Common myeloid progenitor, CD34-positive (primary cell): ENCODE measurements at regions not wholly inside any gene's neighbourhood (a gene's known extent, or its start where the extent isn't known, plus 50 kb on each side); places are given as distances from the start of the nearest gene placed in this dataset.
"Not testable (repeated sequence)": the region's sequence is repeated elsewhere in the genome, so short reads cannot be mapped to it uniquely, and the experiment has no call there.

Source experiments
- CTCF ChIA-PET: fragments of 350-600 bp; sonication (Branson Sonifier 250); formaldehyde crosslinking; loops from one replicate; lab custom pipeline; 2021; ENCODE audit warnings: antibody characterized with exemption; lab: Charles Lee
- POLR2A ChIA-PET: fragments of 350-600 bp; sonication (Branson Sonifier 250); formaldehyde crosslinking; loops from one replicate; lab custom pipeline; 2021; ENCODE audit warnings: antibody characterized with exemption; lab: Charles Lee
- DNase-seq, 3 donors: peaks; one replicate each; pipeline versions ENCODE4 v3.0.0 to v3.0.0-alpha.2; 2013
- H3K27ac ChIP-seq, 2 experiments: 1 replicate in 1 of 2; 2 replicates in 1 of 2; pipeline ENCODE4 v1.7.0; 2013; ENCODE audit warnings: inconsistent platforms in 2 of 2, low read length in 2 of 2, mild to moderate bottlenecking in 2 of 2, low read depth in 1 of 2, moderate library complexity in 1 of 2; ENCODE audit not compliant: severe bottlenecking in 2 of 2, insufficient read depth in 1 of 2, poor library complexity in 1 of 2
- H3K27me3 ChIP-seq, 5 experiments: replicated peaks in 2 of 5; 1 replicate in 3 of 5; 2 replicates in 2 of 5; pipeline versions ENCODE4 v1.6.1 to v1.7.0; 2013; ENCODE audit warnings: low read length in 4 of 5, mild to moderate bottlenecking in 2 of 5, moderate library complexity in 2 of 5, inconsistent platforms in 1 of 5; ENCODE audit not compliant: insufficient read depth in 5 of 5, control insufficient read depth in 4 of 5
- H3K36me3 ChIP-seq, 4 experiments: 1 replicate in 2 of 4; 2 replicates in 2 of 4; pipeline versions ENCODE4 v1.6.1 to v1.7.0; 2013; ENCODE audit warnings: low read length in 3 of 4, control low read depth in 1 of 4, mild to moderate bottlenecking in 1 of 4; ENCODE audit not compliant: control insufficient read depth in 4 of 4, insufficient read depth in 4 of 4
- H3K4me1 ChIP-seq, 4 experiments: 1 replicate in 3 of 4; 2 replicates in 1 of 4; pipeline versions ENCODE4 v1.6.1 to v1.7.1; 2013; ENCODE audit warnings: low read length in 3 of 4, mild to moderate bottlenecking in 3 of 4, control low read depth in 1 of 4, inconsistent platforms in 1 of 4, moderate library complexity in 1 of 4; ENCODE audit not compliant: control insufficient read depth in 4 of 4, insufficient read depth in 4 of 4; ENCODE audit errors: control extremely low read depth in 1 of 4
- H3K4me3 ChIP-seq, 7 experiments: 1 replicate in 4 of 7; 2 replicates in 3 of 7; pipeline versions ENCODE4 v1.5.1 to v1.7.0; 2013; ENCODE audit warnings: mild to moderate bottlenecking in 7 of 7, low read length in 6 of 7, moderate library complexity in 6 of 7, inconsistent platforms in 2 of 7, low read depth in 2 of 7, control low read depth in 1 of 7; ENCODE audit not compliant: insufficient read depth in 4 of 7, control insufficient read depth in 1 of 7; ENCODE audit errors: extremely low read depth in 1 of 7
- H3K9me3 ChIP-seq, 5 experiments: 1 replicate in 4 of 5; 2 replicates in 1 of 5; pipeline versions ENCODE4 v1.6.1 to v1.7.1; 2013; ENCODE audit warnings: low read length in 4 of 5, mild to moderate bottlenecking in 2 of 5, inconsistent platforms in 1 of 5, low read depth in 1 of 5, moderate library complexity in 1 of 5; ENCODE audit not compliant: control insufficient read depth in 4 of 5, insufficient read depth in 2 of 5; ENCODE audit errors: control extremely low read depth in 1 of 5
- WGBS: methylation state at CpG from one replicate; pipeline ENCODE4 v1.1.5; 2013; ENCODE audit not compliant: insufficient coverage; 5-methylcytosine and 5-hydroxymethylcytosine counted together

GRCh38 chr13:108084840-108085239 lies 130.5 kb downstream of the LIG4 start:
- no peak for DNase-seq
- 95% methylated on average over 2 of the region's 3 CpGs for WGBS
- POLR2A ChIA-PET, result no interaction called here

GRCh38 chr13:108083056-108083455 lies 132.3 kb downstream of the LIG4 start:
- no peaks in the 10 kb centered on the region for H3K36me3 ChIP-seq
- no CpG with 5 or more reads among the region's 2 CpGs for WGBS
- H3K4me1 ChIP-seq, result no peaks in the 10 kb centered on the region
- CTCF ChIA-PET, result no interaction called here
- H3K9me3 ChIP-seq, result no peaks in the 10 kb centered on the region
- no peak for DNase-seq
- no peak overlapping the region for H3K4me3 ChIP-seq
- H3K27ac ChIP-seq, result no peak overlapping the region
- H3K27me3 ChIP-seq, result no peaks in the 10 kb centered on the region
- POLR2A ChIA-PET, result no interaction called here

More at GRCh38 chr13:108084840-108085239, 130.5 kb downstream of the LIG4 start:
- H3K27me3 ChIP-seq, result no peaks in the 10 kb centered on the region
- no peaks in the 10 kb centered on the region for H3K4me1 ChIP-seq
- CTCF ChIA-PET, result no interaction called here
- no peak overlapping the region for H3K27ac ChIP-seq
- no peaks in the 10 kb centered on the region for H3K9me3 ChIP-seq
- no peaks in the 10 kb centered on the region for H3K36me3 ChIP-seq
- no peak overlapping the region for H3K4me3 ChIP-seq

DNA sequence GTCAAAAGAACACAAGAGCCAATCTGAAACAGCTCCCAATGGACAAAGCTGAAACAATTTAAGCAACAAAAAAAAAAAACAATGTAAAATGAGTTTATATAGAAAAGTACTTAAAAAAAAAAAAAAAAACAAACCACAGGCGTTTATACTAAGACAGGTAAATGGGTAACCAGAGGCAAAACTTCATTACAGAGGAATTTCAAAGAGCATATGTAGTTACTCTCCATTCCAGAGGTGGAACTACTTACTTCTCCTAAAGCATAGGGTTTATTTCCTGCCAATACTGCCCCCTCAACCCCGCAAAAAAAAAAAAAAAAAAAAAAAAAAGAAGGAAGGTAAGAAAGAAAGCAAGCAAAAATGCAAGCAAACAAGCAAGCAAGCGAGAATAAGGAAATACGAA lies 132.9 kb downstream of the LIG4 start:
- H3K4me1 ChIP-seq, result no peaks in the 10 kb centered on the region
- ChIA-PET POLR2A (no interaction called here), CTCF (no interaction called here)
- H3K36me3 ChIP-seq, result no peaks in the 10 kb centered on the region
- H3K4me3 ChIP-seq, result no peak overlapping the region
- WGBS, result no CpG with 5 or more reads among the region's 4 CpGs
- no peaks in the 10 kb centered on the region for H3K9me3 ChIP-seq
- no peak for DNase-seq
- H3K27me3 ChIP-seq, result no peaks in the 10 kb centered on the region
- H3K27ac ChIP-seq, result no peak overlapping the region

DNA sequence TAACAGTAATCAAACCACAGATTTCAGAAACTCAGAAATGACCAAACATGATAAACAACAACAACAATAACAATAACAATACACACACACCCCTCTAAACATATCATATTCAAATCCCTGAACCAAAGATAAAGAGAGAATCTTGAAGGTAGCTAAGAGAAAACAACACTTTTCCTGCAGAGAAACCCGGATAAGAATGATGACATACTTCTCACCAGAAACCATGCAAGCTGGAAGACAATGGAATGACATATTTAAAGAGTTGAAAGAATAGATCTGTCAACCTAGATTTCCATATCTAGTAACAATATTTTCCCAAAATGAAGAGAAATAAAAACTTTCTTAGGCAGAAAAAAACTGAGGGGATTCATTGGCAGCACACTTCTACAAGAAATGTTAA lies 138.1 kb downstream of the LIG4 start:
- Histone ChIP-seq H3K9me3 (no peaks in the 10 kb centered on the region), H3K36me3 (no peaks in the 10 kb centered on the region), H3K4me3 (no peak overlapping the region), H3K27me3 (no peaks in the 10 kb centered on the region), H3K27ac (no peak overlapping the region), H3K4me1 (no peaks in the 10 kb centered on the region)
- no CpG with 5 or more reads among the region's 1 CpG for WGBS
- ChIA-PET CTCF (interaction anchor here (1.0 kb wide), 1 partner anchor 21 kb away, joined by 3 read pairs; no protein-coding TSS in a partner anchor), POLR2A (no interaction called here)
- no peak for DNase-seq

- WGBS, result no CpG with 5 or more reads among the region's 5 CpGs
- CTCF ChIA-PET, POLR2A ChIA-PET, H3K9me3 ChIP-seq, H3K36me3 ChIP-seq, DNase-seq, H3K27me3 ChIP-seq, H3K27ac ChIP-seq, H3K4me3 ChIP-seq, H3K4me1 ChIP-seq: not testable (repeated sequence)
Observed at GRCh38 chr13:108074429-108074828, 140.9 kb downstream of the LIG4 start.

DNA sequence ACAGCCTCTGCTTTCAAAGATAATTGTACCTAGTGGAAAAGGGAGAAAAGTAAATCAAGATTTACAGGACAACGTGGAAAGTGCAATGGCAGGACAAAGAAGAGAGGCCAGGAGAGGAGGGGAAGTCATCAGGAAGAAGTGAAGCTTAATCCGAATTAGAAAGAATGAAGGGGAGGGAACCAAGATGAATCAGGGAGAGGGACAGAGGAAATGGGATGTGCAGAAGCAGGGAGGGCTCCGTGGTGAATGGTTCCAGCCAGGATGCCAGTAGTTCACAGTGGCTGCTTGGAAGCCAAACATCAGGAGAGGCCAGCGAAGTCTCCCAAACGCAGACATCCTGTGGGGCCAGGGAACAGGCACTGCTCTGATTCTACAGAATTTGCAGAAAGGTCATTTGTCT lies 144.4 kb downstream of the LIG4 start:
- H3K4me3 ChIP-seq, result no peak overlapping the region
- ChIA-PET POLR2A (no interaction called here), CTCF (no interaction called here)
- H3K36me3 ChIP-seq, result no peaks in the 10 kb centered on the region
- H3K27ac ChIP-seq, result no peak overlapping the region
- DNase-seq, result no peak
- no peaks in the 10 kb centered on the region for H3K4me1 ChIP-seq
- H3K9me3 ChIP-seq, result peaks cover 0 to 4% (median 0%) of the 10 kb centered on the region in 5 experiments
- 71% methylated on average over 5 of the region's 5 CpGs for WGBS
- no peaks in the 10 kb centered on the region for H3K27me3 ChIP-seq

GRCh38 chr13:108070491-108070890 lies 144.8 kb downstream of the LIG4 start:
- WGBS, result no CpG with 5 or more reads among the region's 4 CpGs
- POLR2A ChIA-PET, result no interaction called here
- no peaks in the 10 kb centered on the region for H3K36me3 ChIP-seq
- no peak overlapping the region for H3K27ac ChIP-seq
- no peaks in the 10 kb centered on the region for H3K27me3 ChIP-seq
- DNase-seq, result no peak
- CTCF ChIA-PET, result no interaction called here
- no peak overlapping the region for H3K4me3 ChIP-seq
- no peaks in the 10 kb centered on the region for H3K4me1 ChIP-seq
- H3K9me3 ChIP-seq, result peaks cover 0 to 4% (median 0%) of the 10 kb centered on the region in 5 experiments
